MCF 10A (cell line): ENCODE measurements at regions not wholly inside any gene's neighbourhood (a gene's known extent, or its start where the extent isn't known, plus 50 kb on each side); places are given as distances from the start of the nearest gene placed in this dataset.

Experiments
- BruUV-seq: library from RNA; stranded (reverse); fragments of 400-500 nt; replicated peaks from 2 replicates; lab custom pipeline; 2021; lab: Mats Ljungman, UMichigan
- CTCF ChIA-PET: fragments of 300-600 bp; sonication (Branson Sonifier 250); formaldehyde crosslinking; extraction: SDS; loops from one replicate; lab custom pipeline; 2021; ENCODE audit warnings: antibody characterized with exemption, inconsistent platforms; lab: Yijun Ruan, JAX
- POLR2A ChIA-PET: fragments of 300-600, 350-650 bp; sonication (Branson Sonifier 250); formaldehyde crosslinking; extraction: SDS; loops from one replicate; lab custom pipeline; 2020; ENCODE audit warnings: antibody characterized with exemption, inconsistent platforms; lab: Yijun Ruan, JAX
- DNase-seq: peaks from one replicate; pipeline ENCODE4 v3.0.0-alpha.2; 2018; ENCODE audit not compliant: unreplicated experiment
- H3K27ac Mint-ChIP-seq: one replicate; pipeline ENCODE4 v1.8.0; 2022; ENCODE audit warnings: mild to moderate bottlenecking, low read depth, mixed read lengths; ENCODE audit not compliant: unreplicated experiment
- H3K27me3 Mint-ChIP-seq: one replicate; pipeline ENCODE4 v1.8.0; 2022; ENCODE audit warnings: mixed read lengths; ENCODE audit not compliant: insufficient read depth, unreplicated experiment
- H3K36me3 Mint-ChIP-seq: one replicate; pipeline ENCODE4 v1.8.0; 2022; ENCODE audit warnings: mild to moderate bottlenecking, moderate library complexity, mixed read lengths; ENCODE audit not compliant: insufficient read depth, unreplicated experiment
- H3K4me1 Mint-ChIP-seq: one replicate; pipeline ENCODE4 v1.8.0; 2022; ENCODE audit warnings: mixed read lengths; ENCODE audit not compliant: insufficient read depth, unreplicated experiment
- H3K4me3 Mint-ChIP-seq: one replicate; pipeline ENCODE4 v1.8.0; 2022; ENCODE audit warnings: mild to moderate bottlenecking, moderate library complexity, mixed read lengths; ENCODE audit not compliant: unreplicated experiment
- H3K9me3 Mint-ChIP-seq: one replicate; pipeline ENCODE4 v1.8.0; 2022; ENCODE audit warnings: mixed read lengths; ENCODE audit not compliant: unreplicated experiment
- intact Hi-C: fragments of 100-400 bp; cut with micrococcal nuclease; formaldehyde crosslinking; loops from 2 replicates; pipeline ENCODE4 v1.14.1; 2022
- TF ChIP-seq, protein P1 (sequence below): fragments of 200-600 bp; IDR thresholded peaks from one replicate; pipeline ENCODE4 v1.8.0; 2022; ENCODE audit warnings: antibody characterized with exemption, mild to moderate bottlenecking; ENCODE audit not compliant: unreplicated experiment

DNA sequence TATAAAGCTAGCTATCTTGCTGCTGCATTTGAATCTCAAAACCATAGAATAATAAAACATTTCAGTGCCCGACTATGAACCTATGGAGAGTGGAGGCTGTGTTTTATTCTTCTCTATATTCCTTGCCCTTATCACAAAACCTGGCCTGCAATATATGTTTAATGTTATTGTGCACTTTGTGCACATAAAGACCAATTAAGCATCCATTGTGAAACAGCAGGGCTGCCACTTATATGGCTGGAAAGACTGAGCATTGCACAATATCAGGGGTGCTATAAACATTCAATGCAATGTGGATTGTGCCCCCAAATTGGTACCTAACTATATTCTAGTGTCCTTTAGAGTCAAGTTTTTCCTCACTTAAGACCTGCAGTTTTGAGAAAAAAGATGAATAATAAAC lies 83.2 kb downstream of the RDH14 start:
- ChIA-PET CTCF (no interaction called here), POLR2A (no interaction called here)
- intact Hi-C loops: no loop called here
- Mint-ChIP-seq H3K36me3 (no peaks in the 10 kb centered on the region), H3K9me3 (no peaks in the 10 kb centered on the region), H3K4me1 (peaks cover 13% of the 10 kb centered on the region), H3K27ac (no peak overlapping the region), H3K27me3 (no peaks in the 10 kb centered on the region), H3K4me3 (no peak overlapping the region)
- BruUV-seq: no TSS peak
- no peak for DNase-seq
- TF ChIP-seq, protein P1, sequence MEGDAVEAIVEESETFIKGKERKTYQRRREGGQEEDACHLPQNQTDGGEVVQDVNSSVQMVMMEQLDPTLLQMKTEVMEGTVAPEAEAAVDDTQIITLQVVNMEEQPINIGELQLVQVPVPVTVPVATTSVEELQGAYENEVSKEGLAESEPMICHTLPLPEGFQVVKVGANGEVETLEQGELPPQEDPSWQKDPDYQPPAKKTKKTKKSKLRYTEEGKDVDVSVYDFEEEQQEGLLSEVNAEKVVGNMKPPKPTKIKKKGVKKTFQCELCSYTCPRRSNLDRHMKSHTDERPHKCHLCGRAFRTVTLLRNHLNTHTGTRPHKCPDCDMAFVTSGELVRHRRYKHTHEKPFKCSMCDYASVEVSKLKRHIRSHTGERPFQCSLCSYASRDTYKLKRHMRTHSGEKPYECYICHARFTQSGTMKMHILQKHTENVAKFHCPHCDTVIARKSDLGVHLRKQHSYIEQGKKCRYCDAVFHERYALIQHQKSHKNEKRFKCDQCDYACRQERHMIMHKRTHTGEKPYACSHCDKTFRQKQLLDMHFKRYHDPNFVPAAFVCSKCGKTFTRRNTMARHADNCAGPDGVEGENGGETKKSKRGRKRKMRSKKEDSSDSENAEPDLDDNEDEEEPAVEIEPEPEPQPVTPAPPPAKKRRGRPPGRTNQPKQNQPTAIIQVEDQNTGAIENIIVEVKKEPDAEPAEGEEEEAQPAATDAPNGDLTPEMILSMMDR: no peak

DNA sequence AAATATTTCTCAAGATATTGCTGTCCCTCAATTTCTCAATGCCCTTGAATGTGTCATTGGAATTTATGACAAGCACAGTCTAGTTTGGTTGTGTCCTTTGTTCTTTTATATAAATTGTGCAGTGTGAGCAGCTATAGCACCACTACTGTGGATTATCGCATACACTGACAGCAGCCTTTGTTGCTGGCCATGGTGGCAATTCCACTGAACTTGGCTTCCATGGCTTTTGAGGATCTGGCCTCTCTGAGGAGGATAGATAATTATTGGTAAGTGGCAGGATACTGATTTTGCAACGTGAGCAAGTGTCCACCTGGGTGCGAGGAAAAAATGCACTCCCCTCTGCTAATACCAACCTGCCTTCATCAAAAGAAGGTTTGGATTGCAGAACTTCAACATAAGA lies 84.0 kb downstream of the RDH14 start:
- ChIA-PET POLR2A (no interaction called here), CTCF (interaction anchor here (0.7 kb wide), 1 partner anchor 104 kb away, joined by 3 read pairs; no protein-coding TSS in a partner anchor)
- H3K27ac Mint-ChIP-seq: no peak overlapping the region
- TF ChIP-seq, protein P1: no peak
- H3K27me3 Mint-ChIP-seq: no peaks in the 10 kb centered on the region
- no peaks in the 10 kb centered on the region for H3K9me3 Mint-ChIP-seq
- DNase-seq: no peak
- intact Hi-C loops: no loop called here
- H3K4me3 Mint-ChIP-seq: no peak overlapping the region
- H3K36me3 Mint-ChIP-seq: no peaks in the 10 kb centered on the region
- H3K4me1 Mint-ChIP-seq: peaks cover 13% of the 10 kb centered on the region
- no TSS peak for BruUV-seq

DNA sequence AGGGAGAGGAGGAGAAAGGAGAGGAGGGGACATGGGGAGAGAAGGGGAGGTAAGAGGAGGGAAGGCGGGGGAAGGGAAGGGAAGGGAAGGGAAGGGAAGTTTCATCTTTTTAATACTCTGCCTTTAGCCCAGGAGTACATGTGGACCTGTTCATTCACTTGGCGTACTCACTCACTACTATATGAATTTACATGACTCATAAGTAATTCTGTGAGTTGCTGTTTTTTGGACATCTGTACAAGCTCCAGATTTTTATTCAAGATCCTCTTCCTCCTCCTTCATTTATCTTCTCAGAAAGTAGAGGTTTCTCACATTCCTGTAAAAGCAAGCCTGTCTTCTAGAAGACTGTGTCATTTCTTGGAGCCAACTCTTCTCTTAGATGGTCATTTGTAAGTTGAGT lies 84.6 kb downstream of the RDH14 start:
- Mint-ChIP-seq H3K27ac (no peak overlapping the region), H3K27me3 (no peaks in the 10 kb centered on the region), H3K36me3 (no peaks in the 10 kb centered on the region), H3K4me3 (no peak overlapping the region), H3K4me1 (peaks cover 13% of the 10 kb centered on the region), H3K9me3 (no peaks in the 10 kb centered on the region)
- intact Hi-C loops: no loop called here
- TF ChIP-seq, protein P1: no peak
- DNase-seq: no peak
- ChIA-PET POLR2A (interaction anchor here (0.6 kb wide), 1 partner anchor 9 kb away, joined by 3 read pairs; no protein-coding TSS in a partner anchor), CTCF (no interaction called here)
- BruUV-seq: no TSS peak

- H3K27ac Mint-ChIP-seq: no peak overlapping the region
- no peaks in the 10 kb centered on the region for H3K9me3 Mint-ChIP-seq
- no peak overlapping the region for H3K4me3 Mint-ChIP-seq
- TF ChIP-seq, protein P1: no peak
- CTCF ChIA-PET: no interaction called here
- BruUV-seq: no TSS peak
- POLR2A ChIA-PET: no interaction called here
- peaks cover 13% of the 10 kb centered on the region for H3K4me1 Mint-ChIP-seq
- H3K27me3 Mint-ChIP-seq: no peaks in the 10 kb centered on the region
- intact Hi-C loops: no loop called here
- no peak for DNase-seq
- no peaks in the 10 kb centered on the region for H3K36me3 Mint-ChIP-seq
Measured at GRCh38 chr2:18474700-18475099, 85.8 kb downstream of the RDH14 start.
